NCI-H2029 (cell line): ENCODE measurements at regions not wholly inside any gene's neighbourhood (a gene's known extent, or its start where the extent isn't known, plus 50 kb on each side); places are given as distances from the start of the nearest gene placed in this dataset.

Experiments used
- DNase-seq: peaks from one replicate; lab custom pipeline; 2025; lab: John Stamatoyannopoulos, UW

DNA sequence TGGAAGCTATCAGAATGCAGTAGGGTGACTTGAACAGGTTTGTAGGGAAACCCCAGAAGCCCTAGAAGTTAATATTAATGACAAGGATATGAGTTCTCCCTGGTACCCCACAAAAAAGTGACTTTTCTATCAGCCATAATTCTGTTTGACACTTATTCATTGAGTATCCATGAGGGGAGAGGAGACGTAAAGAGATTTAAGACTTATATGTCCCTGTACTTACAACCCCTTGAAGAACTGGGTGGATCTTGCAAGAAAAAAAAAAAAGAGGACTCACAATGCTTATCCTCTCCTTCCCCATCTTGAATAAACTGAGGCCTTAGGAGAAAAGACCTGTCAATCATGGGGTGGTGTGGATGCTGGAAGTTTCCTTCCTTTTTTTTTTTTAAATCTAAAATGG, 203.5 kb downstream of the CBLN1 start:
- no peak for DNase-seq

- no peak for DNase-seq
Observed at GRCh38 chr16:49075709-49076108, 205.9 kb downstream of the CBLN1 start.

DNA sequence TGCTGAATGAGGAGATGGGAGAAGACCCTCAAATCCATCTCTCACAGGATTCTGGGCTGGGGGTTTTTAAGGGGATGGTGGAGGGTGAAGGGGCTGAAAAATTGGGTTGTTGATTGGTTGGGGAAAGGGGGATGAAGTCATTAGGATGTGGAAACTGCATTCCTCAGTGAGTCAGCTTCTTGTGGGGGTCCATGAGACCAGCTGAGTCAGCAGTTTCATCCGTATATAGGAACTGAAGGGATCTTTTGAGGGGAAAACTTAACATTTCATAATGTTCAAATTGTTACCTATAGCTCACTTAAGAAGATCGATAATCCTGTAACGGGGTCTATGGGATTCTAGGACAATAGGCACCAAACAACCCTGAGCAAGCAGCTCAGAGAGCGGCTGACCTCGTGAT, 213.4 kb downstream of the CBLN1 start:
- DNase-seq, result no peak

DNA sequence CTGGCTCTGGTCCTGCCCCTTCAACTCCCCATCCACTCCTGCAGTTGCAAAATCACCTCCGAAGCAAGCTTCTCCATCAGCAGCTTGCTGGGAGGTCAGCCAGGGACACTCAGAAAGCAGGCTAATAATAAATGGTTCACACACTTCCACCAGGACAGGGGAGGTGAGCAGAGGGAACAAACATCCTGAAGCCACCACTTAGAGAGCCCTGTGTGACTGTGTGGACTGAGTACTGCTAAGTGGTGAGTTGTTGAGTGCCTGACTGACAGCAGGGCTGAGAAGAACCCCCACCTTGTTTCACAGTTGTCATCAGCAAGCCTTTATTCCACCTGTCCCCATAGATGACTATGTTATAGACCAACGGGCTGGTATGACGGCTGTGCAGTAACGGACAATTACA, 213.9 kb downstream of the CBLN1 start:
- no peak for DNase-seq

- no peak for DNase-seq
Observed at GRCh38 chr16:49061137-49061714, 220.4 kb downstream of the CBLN1 start.

DNA sequence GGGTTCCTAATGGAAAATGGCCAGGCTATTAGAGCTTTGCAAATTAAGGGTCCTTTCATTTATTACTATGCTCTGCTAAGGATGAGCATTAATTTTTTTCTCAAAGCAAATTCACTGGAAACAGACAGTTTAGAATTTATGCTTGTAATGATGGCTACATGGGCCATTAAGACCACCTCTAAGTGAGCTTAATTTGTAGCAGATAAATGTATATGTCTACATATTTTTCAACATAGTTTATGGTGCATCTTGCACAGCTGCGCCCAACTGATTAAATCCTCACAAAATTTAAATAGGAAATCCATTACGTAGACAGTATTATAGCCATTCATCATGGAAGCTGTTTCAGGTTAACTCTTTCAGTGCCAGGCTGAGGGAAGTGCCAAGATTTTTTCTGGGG, 220.9 kb downstream of the CBLN1 start:
- no peak for DNase-seq

- no peak for DNase-seq
Observed at GRCh38 chr16:49058382-49058781, 223.3 kb downstream of the CBLN1 start.

GRCh38 chr16:49057936-49058335, 223.7 kb downstream of the CBLN1 start:
- no peak for DNase-seq

DNA sequence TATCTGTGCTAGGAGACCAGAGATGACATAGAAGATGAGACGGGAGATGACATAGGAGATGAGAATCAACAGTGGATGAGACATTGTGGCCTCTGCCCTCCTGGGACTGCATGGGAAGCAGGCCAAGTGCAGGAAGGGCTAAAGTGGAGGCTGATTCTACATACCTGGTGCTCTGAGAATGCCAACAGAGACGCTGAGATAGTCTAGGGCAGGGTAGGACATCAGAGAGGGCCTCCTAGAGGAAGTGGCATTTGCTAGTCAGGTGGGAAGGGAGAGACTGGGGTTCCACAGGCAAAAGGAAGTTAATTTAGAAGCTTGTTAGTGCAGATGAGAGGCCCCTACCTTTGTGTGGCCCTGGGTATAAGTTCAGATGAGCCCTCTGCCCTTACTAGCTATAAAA, 224.2 kb downstream of the CBLN1 start:
- no peak for DNase-seq

DNA sequence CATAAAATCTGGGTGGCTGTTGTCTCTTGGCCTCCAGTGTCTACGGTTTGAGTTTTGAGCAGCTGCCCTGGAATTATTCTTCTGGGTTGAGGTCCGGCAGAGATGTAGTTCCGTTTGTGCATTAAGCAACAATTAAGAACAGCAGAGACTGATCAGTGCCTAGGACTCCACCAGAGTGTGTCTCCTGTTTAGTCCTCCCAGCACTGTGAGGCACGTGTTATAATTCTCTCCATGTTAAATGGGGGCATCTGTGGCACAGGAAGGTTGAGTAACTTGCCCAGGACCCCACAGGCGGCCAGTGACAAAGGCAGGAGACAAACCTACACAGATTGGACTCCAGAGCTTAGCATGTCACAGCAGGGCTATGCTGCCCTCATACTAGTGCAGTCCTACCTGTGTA, 225.1 kb downstream of the CBLN1 start:
- no peak for DNase-seq

- no peak for DNase-seq
Observed at GRCh38 chr16:49055824-49056545, 225.7 kb downstream of the CBLN1 start.

- no peak for DNase-seq
Observed at GRCh38 chr16:49055291-49055690, 226.3 kb downstream of the CBLN1 start.

- DNase-seq, result no peak
Observed at GRCh38 chr16:49054606-49055005, 227.0 kb downstream of the CBLN1 start.

DNA sequence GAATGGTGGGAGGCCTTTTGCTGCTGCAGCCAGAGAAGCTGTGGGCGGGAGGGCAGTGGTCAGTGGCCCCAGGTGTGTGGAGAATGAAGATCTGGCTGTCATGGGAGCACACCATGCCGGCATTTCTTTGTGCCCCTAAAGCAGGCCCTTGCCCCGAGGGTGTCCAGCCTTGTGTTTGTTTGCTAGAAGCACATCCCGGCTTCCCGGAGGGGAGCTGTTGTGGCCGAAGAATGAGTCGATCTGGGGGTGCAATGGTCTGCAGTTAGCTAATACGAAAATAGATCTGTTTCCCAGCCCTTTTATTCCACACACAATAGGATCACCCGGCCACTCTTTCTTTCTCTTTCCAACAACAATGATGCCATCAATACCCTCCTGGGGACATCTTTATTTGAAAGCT, 228.8 kb downstream of the CBLN1 start:
- DNase-seq, result no peak

GRCh38 chr16:49051576-49051975, 230.1 kb downstream of the CBLN1 start:
- no peak for DNase-seq

GRCh38 chr16:49050607-49051006, 231.0 kb downstream of the CBLN1 start:
- DNase-seq, result no peak

- no peak for DNase-seq
Observed at GRCh38 chr16:49049644-49050043, 232.0 kb downstream of the CBLN1 start.

DNA sequence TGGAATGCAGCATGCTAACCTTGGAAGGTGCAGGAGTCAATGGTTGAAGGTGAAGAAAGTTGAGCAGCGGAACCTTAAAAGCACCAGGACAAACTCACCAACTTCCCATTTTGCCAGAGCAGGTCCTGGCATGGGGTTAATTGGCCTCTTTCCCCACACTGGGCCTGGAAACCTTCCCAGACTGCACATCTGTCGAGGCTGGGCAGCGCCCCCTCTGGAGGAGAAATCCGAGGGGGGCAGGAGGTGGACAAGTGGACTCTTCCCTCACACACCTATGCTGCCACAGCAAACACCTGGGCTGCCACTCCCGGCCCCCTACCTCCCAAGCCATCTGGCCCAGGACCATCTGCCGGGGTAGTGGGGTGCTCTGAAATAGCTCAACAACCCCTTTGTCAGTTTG, 232.4 kb downstream of the CBLN1 start:
- DNase-seq, result no peak

DNA sequence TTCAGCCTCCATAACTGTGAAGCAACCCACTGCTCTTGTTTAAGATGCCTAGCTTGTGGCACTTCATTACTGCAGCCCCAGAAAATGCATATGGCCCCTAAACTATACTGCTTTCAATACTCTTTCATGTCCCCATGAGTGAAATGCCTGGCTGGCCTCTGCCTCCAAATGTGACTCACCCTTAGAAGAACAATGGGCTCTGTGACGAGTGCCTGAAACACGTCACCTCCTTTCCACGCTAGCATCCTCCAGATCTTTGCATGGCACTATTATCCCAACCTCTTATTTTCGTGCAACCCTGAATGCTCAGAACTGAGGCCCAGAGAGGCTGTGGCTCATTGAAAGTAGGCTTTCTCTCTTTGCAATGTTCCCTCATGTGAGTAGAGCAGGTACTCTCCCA, 233.1 kb downstream of the CBLN1 start:
- no peak for DNase-seq

DNA sequence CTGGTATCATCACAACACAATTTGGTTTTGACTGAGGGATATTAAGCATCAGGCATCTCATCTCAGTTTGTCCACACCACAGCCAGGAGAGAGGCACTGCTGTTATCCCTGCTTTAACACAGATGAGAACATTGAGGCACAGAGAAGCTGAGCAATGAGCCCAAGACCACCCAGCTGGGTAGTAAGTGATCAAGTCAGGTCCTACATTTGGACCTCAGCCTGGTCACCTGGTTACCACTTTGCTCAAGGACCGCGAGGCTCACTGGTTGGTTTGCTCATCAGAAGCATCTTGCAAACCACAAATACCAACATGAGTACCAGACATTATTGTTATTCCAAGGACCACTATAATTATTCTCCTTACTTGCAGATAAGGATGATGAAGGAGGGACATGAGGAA, 245.5 kb downstream of the CBLN1 start:
- no peak for DNase-seq

- DNase-seq, result no peak
Observed at GRCh38 chr16:49027420-49027819, 254.2 kb downstream of the CBLN1 start.

DNA sequence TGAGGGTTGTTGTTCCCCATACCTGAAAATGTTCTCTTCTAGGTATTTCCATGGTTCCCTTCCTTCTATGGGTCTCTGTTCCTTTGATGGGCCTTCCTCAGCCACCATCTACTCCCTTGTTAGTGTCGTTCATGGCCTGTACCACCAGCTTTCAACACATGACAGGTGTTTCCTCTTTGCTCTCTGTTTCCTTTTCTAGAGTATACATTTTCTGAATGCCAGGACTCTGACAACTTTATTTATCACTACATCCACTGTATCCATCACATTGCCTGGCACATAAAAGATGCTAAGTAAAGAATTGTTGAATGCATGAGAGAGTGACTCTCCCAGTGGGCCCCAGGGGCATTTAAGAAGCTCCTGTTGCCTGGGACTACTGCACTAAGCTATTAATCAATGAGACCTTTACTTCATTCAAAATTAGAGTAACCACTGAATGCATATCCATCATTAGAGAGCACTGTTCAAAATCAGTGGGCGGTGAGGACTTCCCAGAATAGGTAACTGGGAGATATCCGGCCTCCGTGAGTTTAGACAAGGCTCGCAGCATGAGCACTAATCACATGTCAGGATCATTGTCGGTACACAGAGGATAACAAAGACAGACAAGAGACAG, 255.0 kb downstream of the CBLN1 start:
- DNase-seq, result no peak

- DNase-seq, result no peak
Observed at GRCh38 chr16:49024896-49025295, 256.7 kb downstream of the CBLN1 start.

GRCh38 chr16:49024016-49024415, 257.6 kb downstream of the CBLN1 start:
- no peak for DNase-seq
